Breast epithelium (tissue), 3 donors: ENCODE measurements at regions not wholly inside any gene's neighbourhood (a gene's known extent, or its start where the extent isn't known, plus 50 kb on each side); places are given as distances from the start of the nearest gene placed in this dataset.

Experiments used
- CTCF ChIP-seq, 3 donors: fragments of 450-650 bp; IDR thresholded peaks; one replicate each; pipeline ENCODE4 v1.5.1; 2016 to 2017; ENCODE audit warnings: antibody characterized with exemption in 3 of 3, mild to moderate bottlenecking in 3 of 3, moderate library complexity in 3 of 3
- POLR2A ChIP-seq: fragments of 450-650 bp; IDR thresholded peaks from one replicate; pipeline ENCODE4 v1.6.1; 2016; ENCODE audit warnings: antibody characterized with exemption, mild to moderate bottlenecking, moderate library complexity

- no peak for TF ChIP-seq CTCF (IDR thresholded peaks at IDR 0.05)
- TF ChIP-seq POLR2A = no peak
Measured at GRCh38 chr13:111984349-111984748, 82.6 kb upstream of the SOX1 start.
